ENCODE measurements at regions not wholly inside any gene's neighbourhood (a gene's known extent, or its start where the extent isn't known, plus 50 kb on each side); places are given as distances from the start of the nearest gene placed in this dataset.

GRCh38 chr2:22056621-22057132, 932.9 kb downstream of the TDRD15 start:
- H3K36me3 ChIP-seq (ENCODE audit: control insufficient read depth, insufficient read depth, low read length), result no peaks in the 10 kb centered on the region
- H3K4me3 ChIP-seq (ENCODE audit: low read depth, low read length), result no peak overlapping the region
- no peak overlapping the region for H3K9ac ChIP-seq
- no peaks in the 10 kb centered on the region for H3K4me1 ChIP-seq
- H3K9me3 ChIP-seq (ENCODE audit: control insufficient read depth, low read length), result no peaks in the 10 kb centered on the region
- no peak for TF ChIP-seq CTCF (IDR thresholded peaks at IDR 0.05)
- no peak overlapping the region for H3K27ac ChIP-seq
- no peaks in the 10 kb centered on the region for H3K79me2 ChIP-seq
- H2AFZ ChIP-seq, result no peak overlapping the region
- no peak overlapping the region for H3K4me2 ChIP-seq (ENCODE audit: low read length)
- no peaks in the 10 kb centered on the region for H3K27me3 ChIP-seq (ENCODE audit: control insufficient read depth, insufficient read depth, low read length)

- no peak overlapping the region for H3K4me3 ChIP-seq (ENCODE audit: low read depth, low read length)
- H3K4me1 ChIP-seq, result no peaks in the 10 kb centered on the region
- H3K4me2 ChIP-seq (ENCODE audit: low read length), result no peak overlapping the region
- H2AFZ ChIP-seq, result no peak overlapping the region
- TF ChIP-seq CTCF (IDR thresholded peaks at IDR 0.05), result no peak
- no peaks in the 10 kb centered on the region for H3K9me3 ChIP-seq (ENCODE audit: control insufficient read depth, low read length)
- H3K27me3 ChIP-seq (ENCODE audit: control insufficient read depth, insufficient read depth, low read length), result no peaks in the 10 kb centered on the region
- H3K36me3 ChIP-seq (ENCODE audit: control insufficient read depth, insufficient read depth, low read length), result no peaks in the 10 kb centered on the region
- H3K9ac ChIP-seq, result no peak overlapping the region
- no peak overlapping the region for H3K27ac ChIP-seq
- H3K79me2 ChIP-seq, result no peaks in the 10 kb centered on the region
These were observed 938.9 kb downstream of the TDRD15 start for GRCh38 chr2:22062679-22063078.

- no peak overlapping the region for H3K9ac ChIP-seq
- no peak overlapping the region for H3K4me2 ChIP-seq (ENCODE audit: low read length)
- H3K36me3 ChIP-seq (ENCODE audit: control insufficient read depth, insufficient read depth, low read length), result no peaks in the 10 kb centered on the region
- H3K4me3 ChIP-seq (ENCODE audit: low read depth, low read length), result no peak overlapping the region
- TF ChIP-seq CTCF (IDR thresholded peaks at IDR 0.05), result no peak
- no peak overlapping the region for H3K27ac ChIP-seq
- H3K9me3 ChIP-seq (ENCODE audit: control insufficient read depth, low read length), result no peaks in the 10 kb centered on the region
- no peak overlapping the region for H2AFZ ChIP-seq
- H3K27me3 ChIP-seq (ENCODE audit: control insufficient read depth, insufficient read depth, low read length), result no peaks in the 10 kb centered on the region
- no peaks in the 10 kb centered on the region for H3K79me2 ChIP-seq
- no peaks in the 10 kb centered on the region for H3K4me1 ChIP-seq
These were observed 952.7 kb downstream of the TDRD15 start for GRCh38 chr2:22076454-22076853.

- no peaks in the 10 kb centered on the region for H3K4me1 ChIP-seq
- H3K27ac ChIP-seq, result no peak overlapping the region
- no peaks in the 10 kb centered on the region for H3K36me3 ChIP-seq (ENCODE audit: control insufficient read depth, insufficient read depth, low read length)
- no peak for TF ChIP-seq CTCF (IDR thresholded peaks at IDR 0.05)
- no peak overlapping the region for H3K9ac ChIP-seq
- H3K9me3 ChIP-seq (ENCODE audit: control insufficient read depth, low read length), result no peaks in the 10 kb centered on the region
- no peak overlapping the region for H3K4me2 ChIP-seq (ENCODE audit: low read length)
- H2AFZ ChIP-seq, result no peak overlapping the region
- H3K4me3 ChIP-seq (ENCODE audit: low read depth, low read length), result no peak overlapping the region
- no peaks in the 10 kb centered on the region for H3K27me3 ChIP-seq (ENCODE audit: control insufficient read depth, insufficient read depth, low read length)
- no peaks in the 10 kb centered on the region for H3K79me2 ChIP-seq
These were observed 954.9 kb downstream of the TDRD15 start for GRCh38 chr2:22078701-22079100.

GRCh38 chr2:22079583-22079982, 955.8 kb downstream of the TDRD15 start:
- Histone ChIP-seq H3K27me3 (ENCODE audit: control insufficient read depth, insufficient read depth, low read length) (no peaks in the 10 kb centered on the region), H2AFZ (no peak overlapping the region), H3K36me3 (ENCODE audit: control insufficient read depth, insufficient read depth, low read length) (no peaks in the 10 kb centered on the region), H3K4me1 (no peaks in the 10 kb centered on the region), H3K9me3 (ENCODE audit: control insufficient read depth, low read length) (no peaks in the 10 kb centered on the region), H3K4me2 (ENCODE audit: low read length) (no peak overlapping the region), H3K27ac (no peak overlapping the region), H3K9ac (no peak overlapping the region), H3K4me3 (ENCODE audit: low read depth, low read length) (no peak overlapping the region), H3K79me2 (no peaks in the 10 kb centered on the region)
- no peak for TF ChIP-seq CTCF (IDR thresholded peaks at IDR 0.05)

All from parathyroid adenoma (tissue), 2 donors.